Mesendoderm (in vitro differentiated cells): ENCODE measurements at regions not wholly inside any gene's neighbourhood (a gene's known extent, or its start where the extent isn't known, plus 50 kb on each side); places are given as distances from the start of the nearest gene placed in this dataset.
A peak's percentile ranks its signal among the peaks of the same experiment; 100 is the strongest.

ENCODE experiments used
- DNase-seq: peaks from one replicate; pipeline ENCODE4 v3.0.0; 2013
- H2AK5ac ChIP-seq: 2 replicates; pipeline ENCODE4 v1.6.1; 2013; ENCODE audit warnings: low read length, inconsistent platforms
- H2BK120ac ChIP-seq: 2 replicates; pipeline ENCODE4 v1.6.1; 2013; ENCODE audit warnings: low read depth, mild to moderate bottlenecking, low read length, moderate library complexity, mixed read lengths
- H2BK15ac ChIP-seq: replicated peaks from 2 replicates; pipeline ENCODE4 v1.6.1; 2013; ENCODE audit warnings: low read depth, mild to moderate bottlenecking, moderate library complexity
- H2BK5ac ChIP-seq: 2 replicates; pipeline ENCODE4 v1.6.1; 2013; ENCODE audit warnings: low read length, inconsistent platforms
- H3K18ac ChIP-seq: 2 replicates; pipeline ENCODE4 v1.6.1; 2013; ENCODE audit warnings: mild to moderate bottlenecking, low read length, mixed read lengths
- H3K23ac ChIP-seq: one replicate; pipeline ENCODE4 v1.6.1; 2013; ENCODE audit warnings: low read length
- H3K27ac ChIP-seq: 2 replicates; pipeline ENCODE4 v1.5.1; 2013; ENCODE audit warnings: low read depth, mild to moderate bottlenecking, inconsistent platforms, low read length, moderate library complexity
- H3K27me3 ChIP-seq: 2 replicates; pipeline ENCODE4 v1.6.1; 2013; ENCODE audit warnings: low read length, control low read depth, mild to moderate bottlenecking, inconsistent platforms; ENCODE audit not compliant: insufficient read depth, poor library complexity
- H3K36me3 ChIP-seq: 2 replicates; pipeline ENCODE4 v1.6.1; 2013; ENCODE audit warnings: low read length, inconsistent platforms; ENCODE audit not compliant: control insufficient read depth, insufficient read depth
- H3K4ac ChIP-seq: one replicate; pipeline ENCODE4 v1.6.1; 2013; ENCODE audit warnings: low read depth, mild to moderate bottlenecking, low read length, moderate library complexity
- H3K4me1 ChIP-seq: 2 replicates; pipeline ENCODE4 v1.6.1; 2013; ENCODE audit warnings: low read depth, low read length, inconsistent platforms; ENCODE audit not compliant: control insufficient read depth
- H3K4me2 ChIP-seq: 2 replicates; pipeline ENCODE4 v1.6.1; 2013; ENCODE audit warnings: low read length
- H3K4me3 ChIP-seq: 2 replicates; pipeline ENCODE4 v1.5.1; 2013; ENCODE audit warnings: mild to moderate bottlenecking, low read length
- H3K56ac ChIP-seq: one replicate; pipeline ENCODE4 v1.6.1; 2013; ENCODE audit warnings: low read length
- H3K79me1 ChIP-seq: 2 replicates; pipeline ENCODE4 v1.6.1; 2013; ENCODE audit warnings: low read length, inconsistent platforms
- H3K79me2 ChIP-seq: 2 replicates; pipeline ENCODE4 v1.6.1; 2013; ENCODE audit warnings: mild to moderate bottlenecking, low read length; ENCODE audit not compliant: control insufficient read depth, insufficient read depth
- H3K9ac ChIP-seq: 2 replicates; pipeline ENCODE4 v1.6.1; 2013; ENCODE audit warnings: low read length, inconsistent platforms
- H4K5ac ChIP-seq: one replicate; pipeline ENCODE4 v1.6.1; 2013; ENCODE audit warnings: low read length
- H4K8ac ChIP-seq: one replicate; pipeline ENCODE4 v1.6.1; 2013; ENCODE audit warnings: low read depth, mild to moderate bottlenecking, control low read depth, low read length, moderate library complexity
- WGBS: extraction: QIAGEN DNeasy Blood & Tissue Kit; methylation state at CpG from one replicate; pipeline ENCODE4 v1.1.7; 2013; ENCODE audit warnings: low lambda C conversion rate, missing lambda C conversion rate; ENCODE audit not compliant: insufficient coverage; ENCODE audit errors: extremely low coverage; 5-methylcytosine and 5-hydroxymethylcytosine counted together

- DNase-seq = no peak
- H2BK120ac ChIP-seq = no peak overlapping the region
Measured at GRCh38 chr22:48187356-48187755, 1424.9 kb downstream of the TBC1D22A start.

GRCh38 chr22:48186146-48186790 lies 1423.8 kb downstream of the TBC1D22A start:
- Histone ChIP-seq H3K79me1 (no peaks in the 10 kb centered on the region), H3K36me3 (no peaks in the 10 kb centered on the region), H3K27me3 (no peaks in the 10 kb centered on the region), H3K79me2 (no peaks in the 10 kb centered on the region), H4K5ac (no peak overlapping the region), H3K23ac (no peak overlapping the region), H3K4me1 (no peaks in the 10 kb centered on the region), H2BK15ac (no peak overlapping the region), H2BK5ac (no peak overlapping the region), H3K18ac (no peak overlapping the region), H4K8ac (no peak overlapping the region), H2BK120ac (no peak overlapping the region), H3K9ac (no peak overlapping the region), H3K4ac (no peak overlapping the region), H2AK5ac (no peak overlapping the region), H3K56ac (no peak overlapping the region), H3K27ac (no peak overlapping the region), H3K4me3 (no peak overlapping the region), H3K4me2 (no peak overlapping the region)
- WGBS = no CpG with 5 or more reads among the region's 10 CpGs
- DNase-seq = no peak

More at GRCh38 chr22:48187356-48187755, 1424.9 kb downstream of the TBC1D22A start:
- no peak overlapping the region for H4K8ac ChIP-seq
- no peak overlapping the region for H3K4me2 ChIP-seq
- H3K27me3 ChIP-seq = no peaks in the 10 kb centered on the region
- H3K23ac ChIP-seq = no peak overlapping the region
- no peaks in the 10 kb centered on the region for H3K36me3 ChIP-seq
- no CpG with 5 or more reads among the region's 8 CpGs for WGBS
- no peak overlapping the region for H4K5ac ChIP-seq
- H2BK15ac ChIP-seq = no peak overlapping the region
- no peaks in the 10 kb centered on the region for H3K79me1 ChIP-seq
- H3K18ac ChIP-seq = no peak overlapping the region
- H3K9ac ChIP-seq = no peak overlapping the region
- no peak overlapping the region for H3K56ac ChIP-seq
- H3K4me1 ChIP-seq = no peaks in the 10 kb centered on the region
- H3K79me2 ChIP-seq = no peaks in the 10 kb centered on the region
- no peak overlapping the region for H3K27ac ChIP-seq
- no peak overlapping the region for H2AK5ac ChIP-seq
- no peak overlapping the region for H3K4me3 ChIP-seq
- no peak overlapping the region for H2BK5ac ChIP-seq
- no peak overlapping the region for H3K4ac ChIP-seq

GRCh38 chr22:48185071-48186055 lies 1422.9 kb downstream of the TBC1D22A start:
- peak; percentile 9 for DNase-seq
- no peak overlapping the region for H4K5ac ChIP-seq
- H2AK5ac ChIP-seq = no peak overlapping the region
- H3K4me1 ChIP-seq = no peaks in the 10 kb centered on the region
- no peak overlapping the region for H3K4me2 ChIP-seq
- no peak overlapping the region for H2BK15ac ChIP-seq
- H2BK120ac ChIP-seq = no peak overlapping the region
- no peak overlapping the region for H2BK5ac ChIP-seq
- no peak overlapping the region for H3K56ac ChIP-seq
- H3K9ac ChIP-seq = no peak overlapping the region
- no peak overlapping the region for H3K23ac ChIP-seq
- no peak overlapping the region for H3K27ac ChIP-seq
- no peak overlapping the region for H3K4me3 ChIP-seq
- WGBS = no CpG with 5 or more reads among the region's 20 CpGs
- H3K36me3 ChIP-seq = no peaks in the 10 kb centered on the region
- no peak overlapping the region for H4K8ac ChIP-seq
- no peaks in the 10 kb centered on the region for H3K27me3 ChIP-seq
- no peak overlapping the region for H3K4ac ChIP-seq
- no peaks in the 10 kb centered on the region for H3K79me2 ChIP-seq
- no peak overlapping the region for H3K18ac ChIP-seq
- H3K79me1 ChIP-seq = no peaks in the 10 kb centered on the region

GRCh38 chr22:48182846-48183805 lies 1420.7 kb downstream of the TBC1D22A start:
- no peak overlapping the region for H3K18ac ChIP-seq
- WGBS = no CpG with 5 or more reads among the region's 25 CpGs
- no peak overlapping the region for H2AK5ac ChIP-seq
- no peak overlapping the region for H2BK5ac ChIP-seq
- H3K27ac ChIP-seq = no peak overlapping the region
- H3K36me3 ChIP-seq = no peaks in the 10 kb centered on the region
- H4K5ac ChIP-seq = no peak overlapping the region
- no peaks in the 10 kb centered on the region for H3K79me2 ChIP-seq
- no peak for DNase-seq
- H3K56ac ChIP-seq = no peak overlapping the region
- H3K4me3 ChIP-seq = no peak overlapping the region
- H4K8ac ChIP-seq = no peak overlapping the region
- no peak overlapping the region for H2BK120ac ChIP-seq
- no peaks in the 10 kb centered on the region for H3K27me3 ChIP-seq
- no peak overlapping the region for H3K4me2 ChIP-seq
- H3K79me1 ChIP-seq = no peaks in the 10 kb centered on the region
- no peak overlapping the region for H3K4ac ChIP-seq
- H3K4me1 ChIP-seq = no peaks in the 10 kb centered on the region
- no peak overlapping the region for H2BK15ac ChIP-seq
- no peak overlapping the region for H3K9ac ChIP-seq
- H3K23ac ChIP-seq = no peak overlapping the region

- no peak overlapping the region for H2BK5ac ChIP-seq
- no peak for DNase-seq
- H3K4me1 ChIP-seq = no peaks in the 10 kb centered on the region
- no peak overlapping the region for H3K4me2 ChIP-seq
- no peak overlapping the region for H2AK5ac ChIP-seq
- no CpG with 5 or more reads among the region's 5 CpGs for WGBS
- H4K5ac ChIP-seq = no peak overlapping the region
- no peaks in the 10 kb centered on the region for H3K36me3 ChIP-seq
- no peaks in the 10 kb centered on the region for H3K79me1 ChIP-seq
- no peak overlapping the region for H3K23ac ChIP-seq
- no peak overlapping the region for H2BK15ac ChIP-seq
- H3K4me3 ChIP-seq = no peak overlapping the region
- H2BK120ac ChIP-seq = no peak overlapping the region
- H3K4ac ChIP-seq = no peak overlapping the region
- no peak overlapping the region for H4K8ac ChIP-seq
- H3K79me2 ChIP-seq = no peaks in the 10 kb centered on the region
- H3K56ac ChIP-seq = no peak overlapping the region
- no peak overlapping the region for H3K18ac ChIP-seq
- H3K27ac ChIP-seq = no peak overlapping the region
- H3K27me3 ChIP-seq = no peaks in the 10 kb centered on the region
- H3K9ac ChIP-seq = no peak overlapping the region
Measured at GRCh38 chr22:48182031-48182430, 1419.6 kb downstream of the TBC1D22A start.
